Thymus (tissue), 11 donors: ENCODE measurements at regions not wholly inside any gene's neighbourhood (a gene's known extent, or its start where the extent isn't known, plus 50 kb on each side); places are given as distances from the start of the nearest gene placed in this dataset.

Source experiments
- DNase-seq, 9 donors: peaks; one replicate each; pipeline ENCODE4 v3.0.0-alpha.2; 2013; ENCODE audit warnings: low spot score in 9 of 9, low read depth in 6 of 9, missing footprints in 1 of 9
- H3K27ac ChIP-seq, 2 donors: one replicate each; pipeline ENCODE4 v1.5.1; 2013; ENCODE audit warnings: control low read depth in 1 of 2, low read depth in 1 of 2, low read length in 1 of 2, mild to moderate bottlenecking in 1 of 2, moderate library complexity in 1 of 2
- H3K27me3 ChIP-seq, 2 donors: one replicate each; pipeline ENCODE4 v1.5.1; 2013; ENCODE audit warnings: low read length in 1 of 2; ENCODE audit not compliant: control insufficient read depth in 2 of 2, insufficient read depth in 1 of 2
- H3K36me3 ChIP-seq, 2 donors: one replicate each; pipeline ENCODE4 v1.5.1; 2013; ENCODE audit warnings: low read length in 1 of 2, mild to moderate bottlenecking in 1 of 2, moderate library complexity in 1 of 2; ENCODE audit not compliant: control insufficient read depth in 2 of 2, insufficient read depth in 2 of 2
- H3K4me1 ChIP-seq, 2 donors: one replicate each; pipeline ENCODE4 v1.5.1; 2013; ENCODE audit warnings: low read length in 2 of 2; ENCODE audit not compliant: control insufficient read depth in 2 of 2, insufficient read depth in 2 of 2
- H3K4me3 ChIP-seq, 2 donors: one replicate each; pipeline ENCODE4 v1.5.1; 2013; ENCODE audit warnings: low read length in 2 of 2, control low read depth in 1 of 2, mild to moderate bottlenecking in 1 of 2
- H3K9me3 ChIP-seq, 2 donors: one replicate each; pipeline ENCODE4 v1.5.1; 2013; ENCODE audit warnings: low read length in 1 of 2, mild to moderate bottlenecking in 1 of 2; ENCODE audit not compliant: control insufficient read depth in 2 of 2, insufficient read depth in 1 of 2
- WGBS: extraction: QIAGEN DNeasy Blood & Tissue Kit; methylation state at CpG from one replicate; pipeline ENCODE4 v1.1.7; 2013; 5-methylcytosine and 5-hydroxymethylcytosine counted together
- donor health status: healthy.

GRCh38 chr5:3320317-3320875 is 275.2 kb upstream of the IRX1 start:
- Histone ChIP-seq H3K4me3 (no peak overlapping the region), H3K9me3 (peaks cover 0 to 19% of the 10 kb centered on the region in 2 donors), H3K27ac (no peak overlapping the region), H3K27me3 (no peaks in the 10 kb centered on the region), H3K36me3 (no peaks in the 10 kb centered on the region), H3K4me1 (no peaks in the 10 kb centered on the region)
- 86% methylated on average over 19 of the region's 19 CpGs for WGBS
- DNase-seq: no peak

DNA sequence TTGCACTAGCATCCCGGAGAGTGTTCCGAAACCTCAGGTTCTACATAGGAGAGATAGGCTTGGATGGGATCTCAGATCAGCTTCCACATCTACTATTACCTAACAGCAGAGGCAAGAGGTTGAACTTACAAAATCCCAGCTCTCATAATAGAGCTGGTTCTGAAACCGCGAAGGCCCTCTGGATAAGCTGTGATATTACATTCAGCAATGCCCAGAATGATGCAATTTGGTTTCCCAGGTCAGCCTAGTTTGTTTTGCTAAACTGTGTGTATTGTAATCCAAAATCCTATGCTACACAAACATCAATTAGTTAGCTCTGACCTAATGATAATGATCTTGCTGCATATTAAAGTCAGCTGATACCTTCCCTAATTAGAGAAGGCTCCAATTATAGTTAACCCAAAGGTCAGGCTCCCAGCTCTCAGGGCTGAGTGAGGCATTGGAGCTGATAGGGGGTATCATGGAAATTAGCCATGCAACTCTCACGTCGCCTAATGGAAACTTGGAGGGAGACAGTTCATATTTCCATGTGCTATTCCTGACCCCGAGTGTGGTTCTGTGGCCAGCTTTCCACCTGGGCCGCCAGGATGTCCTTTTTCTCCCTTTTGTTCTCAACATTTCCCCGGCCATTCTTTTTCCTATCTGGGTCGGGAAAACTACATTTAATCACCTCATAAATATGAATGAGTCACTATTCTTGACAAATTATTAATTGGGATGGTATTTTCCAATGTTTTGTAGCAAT is 278.4 kb upstream of the IRX1 start:
- 76% methylated on average over 10 of the region's 10 CpGs for WGBS
- no peak for DNase-seq

GRCh38 chr5:3313569-3313968 is 282.1 kb upstream of the IRX1 start:
- 93% methylated on average over 4 of the region's 4 CpGs for WGBS
- no peak for DNase-seq
- no peaks in the 10 kb centered on the region for H3K4me1 ChIP-seq
- H3K4me3 ChIP-seq: no peak overlapping the region
- H3K27me3 ChIP-seq: no peaks in the 10 kb centered on the region
- H3K36me3 ChIP-seq: no peaks in the 10 kb centered on the region
- peaks cover 1 to 16% of the 10 kb centered on the region in 2 donors for H3K9me3 ChIP-seq
- H3K27ac ChIP-seq: no peak overlapping the region

More for the DNA sequence above, 278.4 kb upstream of the IRX1 start:
- H3K36me3 ChIP-seq: no peaks in the 10 kb centered on the region
- no peak overlapping the region for H3K4me3 ChIP-seq
- H3K27me3 ChIP-seq: no peaks in the 10 kb centered on the region
- no peak overlapping the region for H3K27ac ChIP-seq
- H3K9me3 ChIP-seq: peaks cover 0 to 5% of the 10 kb centered on the region in 2 donors
- H3K4me1 ChIP-seq: no peaks in the 10 kb centered on the region

GRCh38 chr5:3312299-3312698 is 283.3 kb upstream of the IRX1 start:
- H3K4me3 ChIP-seq: no peak overlapping the region
- H3K9me3 ChIP-seq: peaks cover 1 to 16% of the 10 kb centered on the region in 2 donors
- no peak for DNase-seq
- no peaks in the 10 kb centered on the region for H3K27me3 ChIP-seq
- WGBS: 88% methylated on average over 6 of the region's 6 CpGs
- H3K27ac ChIP-seq: no peak overlapping the region
- H3K36me3 ChIP-seq: no peaks in the 10 kb centered on the region
- no peaks in the 10 kb centered on the region for H3K4me1 ChIP-seq

DNA sequence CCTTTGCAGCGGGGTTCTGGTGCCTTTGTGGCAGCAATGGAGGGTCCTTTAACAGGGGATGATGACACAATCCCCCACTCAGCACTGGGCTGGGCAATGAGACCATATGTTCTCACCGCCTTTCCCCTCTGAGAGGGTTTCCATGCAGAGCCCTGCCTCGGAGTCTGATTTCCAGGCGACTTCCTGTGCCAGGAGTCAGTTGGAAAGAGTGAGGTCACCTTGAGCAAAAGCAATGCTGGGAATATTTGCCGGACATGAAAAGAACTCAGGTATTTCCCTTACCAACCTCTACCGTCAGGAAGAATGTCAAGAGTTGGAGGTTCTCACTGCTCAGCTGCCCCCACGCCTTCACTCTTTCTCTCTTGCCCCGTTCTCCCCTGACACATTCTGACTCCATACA is 284.2 kb upstream of the IRX1 start:
- Histone ChIP-seq H3K4me3 (no peak overlapping the region), H3K4me1 (no peaks in the 10 kb centered on the region), H3K27ac (no peak overlapping the region), H3K9me3 (peaks cover 1 to 16% of the 10 kb centered on the region in 2 donors), H3K27me3 (no peaks in the 10 kb centered on the region), H3K36me3 (no peaks in the 10 kb centered on the region)
- DNase-seq: no peak
- WGBS: 89% methylated on average over 8 of the region's 8 CpGs

GRCh38 chr5:3310541-3311261 is 284.9 kb upstream of the IRX1 start:
- Histone ChIP-seq H3K27me3 (no peaks in the 10 kb centered on the region), H3K4me1 (no peaks in the 10 kb centered on the region), H3K9me3 (peaks cover 1 to 16% of the 10 kb centered on the region in 2 donors), H3K36me3 (no peaks in the 10 kb centered on the region), H3K27ac (no peak overlapping the region), H3K4me3 (no peak overlapping the region)
- 95% methylated on average over 26 of the region's 26 CpGs for WGBS
- DNase-seq: no peak

DNA sequence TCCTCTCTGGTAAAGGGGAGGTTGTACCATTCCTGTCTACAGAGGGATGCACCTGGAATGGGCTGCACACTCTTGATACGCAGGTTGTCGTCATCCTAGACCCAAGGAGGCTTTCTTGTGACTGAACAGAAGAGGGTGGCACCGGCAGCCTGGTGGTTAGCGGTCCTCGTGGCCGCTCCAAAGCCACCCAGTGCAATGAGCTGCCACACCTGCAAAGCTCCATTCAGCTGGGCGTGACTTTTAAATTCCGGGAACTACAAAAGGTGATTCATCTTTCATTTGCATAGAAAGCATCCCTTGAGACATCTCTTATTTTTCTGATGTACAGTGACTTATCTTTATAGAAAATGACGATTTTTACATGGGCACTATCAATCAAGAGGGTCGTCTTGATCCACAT is 286.1 kb upstream of the IRX1 start:
- Histone ChIP-seq H3K27ac (no peak overlapping the region), H3K27me3 (no peaks in the 10 kb centered on the region), H3K4me3 (no peak overlapping the region), H3K36me3 (no peaks in the 10 kb centered on the region), H3K4me1 (no peaks in the 10 kb centered on the region), H3K9me3 (peaks cover 1 to 16% of the 10 kb centered on the region in 2 donors)
- DNase-seq: no peak
- WGBS: 82% methylated on average over 10 of the region's 10 CpGs

GRCh38 chr5:3307982-3308621 is 287.5 kb upstream of the IRX1 start:
- Histone ChIP-seq H3K36me3 (no peaks in the 10 kb centered on the region), H3K9me3 (peaks cover 1 to 16% of the 10 kb centered on the region in 2 donors), H3K27ac (no peak overlapping the region), H3K27me3 (no peaks in the 10 kb centered on the region), H3K4me3 (no peak overlapping the region), H3K4me1 (no peaks in the 10 kb centered on the region)
- 84% methylated on average over 9 of the region's 9 CpGs for WGBS
- no peak for DNase-seq

DNA sequence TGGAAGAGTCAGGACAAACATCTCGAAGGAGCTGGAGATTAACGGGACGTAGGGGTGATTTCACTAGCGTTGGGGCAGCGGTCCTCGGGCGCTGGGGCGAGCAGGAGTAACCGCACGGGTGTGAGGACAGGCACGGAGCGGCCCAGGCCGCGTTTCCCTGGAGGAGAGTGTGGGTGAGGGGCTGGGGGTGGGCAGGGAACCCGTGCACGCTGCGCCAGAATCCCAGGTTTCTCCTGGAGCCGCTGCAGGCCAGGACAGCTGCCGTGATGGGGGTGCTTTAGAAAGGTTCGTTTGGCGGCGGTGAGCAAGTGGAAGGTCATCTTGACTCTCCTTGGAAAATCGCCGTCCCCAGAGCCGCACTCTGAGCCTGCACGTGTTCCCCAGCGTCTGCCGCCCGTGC is 290.2 kb upstream of the IRX1 start:
- H3K9me3 ChIP-seq: no peaks in the 10 kb centered on the region
- no peak overlapping the region for H3K27ac ChIP-seq
- H3K4me1 ChIP-seq: no peaks in the 10 kb centered on the region
- peaks cover 0 to 6% of the 10 kb centered on the region in 2 donors for H3K27me3 ChIP-seq
- H3K36me3 ChIP-seq: no peaks in the 10 kb centered on the region
- WGBS: 87% methylated on average over 29 of the region's 29 CpGs
- DNase-seq: no peak
- no peak overlapping the region for H3K4me3 ChIP-seq
